DMS153 treated with DMSO at 0.1 percent for 48 hours (cell line): ENCODE measurements at regions not wholly inside any gene's neighbourhood (a gene's known extent, or its start where the extent isn't known, plus 50 kb on each side); places are given as distances from the start of the nearest gene placed in this dataset.
A peak's percentile ranks its signal among the peaks of the same experiment; 100 is the strongest.

Experiments used
- DNase-seq: peaks from one replicate; lab custom pipeline; 2025; ENCODE audit not compliant: unreplicated experiment; lab: John Stamatoyannopoulos, UW

GRCh38 chr16:49216593-49216992 is 65.0 kb downstream of the CBLN1 start:
- no peak for DNase-seq

DNA sequence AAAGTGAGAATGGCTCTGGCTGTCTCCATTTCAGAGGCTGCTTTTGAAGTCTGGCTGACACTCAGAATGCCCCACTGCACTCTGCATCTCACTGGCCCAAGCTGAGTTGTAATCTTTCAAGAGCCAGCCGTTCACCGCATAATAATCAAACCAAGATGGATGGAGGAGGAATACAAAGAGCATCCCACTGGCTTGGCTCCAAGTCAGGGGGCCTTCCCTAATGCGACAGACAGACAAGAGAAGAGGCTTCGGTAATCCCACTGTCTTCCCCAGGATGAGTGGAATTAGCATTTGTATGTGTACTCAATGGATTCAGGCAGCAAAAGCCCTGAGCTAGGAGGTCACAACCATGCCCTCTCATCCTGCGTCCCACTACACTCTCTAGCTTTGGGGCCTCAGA is 68.0 kb downstream of the CBLN1 start:
- no peak for DNase-seq

DNA sequence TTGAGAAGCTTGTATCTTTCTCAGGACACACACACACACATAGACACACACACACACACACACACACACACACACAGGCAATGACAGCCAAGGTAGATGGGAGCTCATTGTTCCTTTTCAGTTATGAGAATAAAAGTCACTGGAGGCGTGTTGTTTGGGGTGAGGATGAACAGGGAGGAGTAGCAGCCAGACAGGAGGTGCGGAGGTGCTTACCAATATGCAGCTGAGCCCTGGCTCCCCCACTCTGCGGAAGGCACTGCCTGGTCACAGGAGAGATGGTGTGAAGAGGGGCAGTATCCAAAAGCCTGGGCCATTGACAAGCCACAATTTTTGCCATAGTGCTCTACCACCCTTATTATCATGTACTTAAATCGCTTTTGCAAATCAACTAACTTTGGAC is 77.4 kb downstream of the CBLN1 start:
- no peak for DNase-seq

- DNase-seq: no peak
Measured at GRCh38 chr16:49203361-49203760, 78.3 kb downstream of the CBLN1 start.

GRCh38 chr16:49201118-49201517 is 80.5 kb downstream of the CBLN1 start:
- no peak for DNase-seq

DNA sequence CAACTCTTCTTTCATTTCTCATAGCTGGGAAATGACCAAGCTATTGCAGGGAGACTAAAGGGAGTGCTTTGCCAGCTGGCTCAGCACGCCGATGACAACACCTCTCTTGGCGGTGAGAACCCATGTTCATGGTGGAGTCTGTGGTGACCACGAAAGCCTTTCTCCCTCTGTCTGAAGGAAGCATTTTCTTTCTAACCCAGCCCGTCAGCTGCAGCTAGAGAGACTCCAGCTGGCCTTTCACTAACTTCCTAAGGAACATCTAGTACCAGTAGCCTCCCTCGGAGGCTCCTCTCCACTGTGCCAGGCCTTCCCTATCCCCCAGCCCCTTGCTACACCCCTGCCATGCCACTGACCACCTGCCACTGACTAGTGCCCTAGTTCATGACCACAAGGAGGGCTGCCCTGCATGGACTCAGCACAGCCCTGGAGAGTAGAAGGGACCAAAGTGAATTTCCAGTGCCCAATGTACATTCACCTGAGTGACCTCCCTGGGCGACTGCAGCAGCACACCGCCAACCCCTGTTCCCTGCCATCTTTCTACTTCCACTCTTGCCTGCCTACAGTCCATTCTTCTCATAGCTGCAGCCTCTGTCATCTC is 81.3 kb downstream of the CBLN1 start:
- DNase-seq: no peak

DNA sequence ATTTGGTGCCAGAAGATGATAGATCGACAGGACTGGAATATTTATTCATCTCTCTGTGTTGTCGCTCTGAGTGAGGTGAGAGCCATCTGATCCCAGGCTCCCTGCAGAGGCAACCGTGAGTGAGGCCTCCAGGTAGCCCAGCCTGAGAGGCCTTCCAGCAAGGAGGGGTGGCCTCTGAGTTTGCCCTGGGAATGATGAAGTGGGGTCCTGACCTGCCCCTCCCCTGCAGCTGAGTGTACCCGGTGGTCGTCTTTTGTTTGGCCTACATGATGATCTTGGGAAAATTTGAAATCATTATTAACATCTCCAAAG is 86.4 kb downstream of the CBLN1 start:
- no peak for DNase-seq

DNA sequence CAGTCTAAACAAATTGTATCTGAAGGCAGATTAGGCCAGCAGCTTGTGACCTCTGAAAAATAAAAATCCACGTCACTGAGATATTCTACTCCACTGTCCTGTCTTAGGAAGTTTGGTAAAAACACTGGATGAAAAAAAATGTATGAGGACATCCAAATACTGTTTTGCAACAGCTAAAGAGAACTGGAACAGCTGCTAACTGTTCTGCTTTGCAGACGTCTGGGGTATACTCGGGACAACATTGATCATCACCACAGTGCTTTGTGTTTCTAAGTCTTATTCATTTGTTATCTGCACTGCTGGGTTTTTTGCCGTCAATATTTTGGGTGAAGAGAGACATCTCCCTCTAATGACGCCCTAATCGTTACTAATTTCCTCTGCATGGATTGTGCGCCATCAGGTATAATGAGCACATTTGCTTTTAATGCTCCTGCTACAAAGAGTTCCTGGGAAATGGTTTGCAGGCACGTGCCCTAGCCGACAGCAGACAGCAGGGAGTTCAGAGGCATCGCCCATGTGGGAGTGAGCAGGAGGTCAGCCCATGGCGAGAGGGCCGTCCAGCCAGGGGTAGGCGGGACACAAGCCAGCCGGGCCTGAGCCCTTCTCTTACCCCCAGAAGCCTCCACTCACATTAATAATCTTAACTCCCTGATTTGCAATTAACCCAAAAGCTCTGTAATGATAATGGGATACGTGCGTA is 87.0 kb downstream of the CBLN1 start:
- no peak for DNase-seq

DNA sequence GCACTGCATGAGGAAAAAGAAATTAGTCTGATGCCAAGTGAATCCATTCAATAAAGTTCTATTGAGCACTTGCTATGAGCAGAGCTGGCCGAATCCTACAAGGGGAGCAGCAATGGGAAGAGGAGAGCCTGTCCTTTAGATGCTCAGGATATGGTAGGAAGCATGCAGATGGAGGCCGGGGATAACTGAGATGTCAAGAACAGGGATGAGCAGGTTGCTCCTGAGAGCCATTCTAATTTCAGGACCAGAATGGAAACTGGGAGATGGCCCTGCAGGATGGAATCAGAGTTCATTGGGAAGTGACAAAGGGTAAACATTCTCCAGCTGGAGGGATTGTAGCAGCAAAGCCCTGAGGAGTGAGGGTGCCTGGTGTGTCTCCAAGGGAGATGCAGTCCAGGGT is 88.0 kb downstream of the CBLN1 start:
- no peak for DNase-seq

DNA sequence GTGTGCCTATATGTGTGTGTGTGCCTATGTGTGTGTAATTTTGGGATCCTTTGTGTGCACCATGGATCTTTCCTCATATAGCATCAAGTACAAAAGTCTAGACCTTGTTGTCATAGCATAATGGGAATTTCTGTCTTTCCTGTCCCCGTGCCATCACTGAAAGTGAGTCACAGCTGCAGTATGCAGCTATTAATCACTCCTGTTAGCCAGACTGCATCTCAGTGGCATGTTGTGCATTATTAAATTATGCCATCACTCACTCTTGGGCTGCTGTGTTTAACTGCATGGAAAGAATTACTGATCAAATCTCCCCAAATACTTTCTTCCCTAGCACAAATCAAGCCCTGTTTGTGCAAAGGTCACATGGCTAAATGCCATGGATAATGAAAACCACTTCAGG is 92.4 kb downstream of the CBLN1 start:
- DNase-seq: no peak

- DNase-seq: peak; percentile 1
Measured at GRCh38 chr16:49183911-49184310, 97.7 kb downstream of the CBLN1 start.

- DNase-seq: peak; percentile 3
Measured at GRCh38 chr16:49181791-49182518, 99.7 kb downstream of the CBLN1 start.

- DNase-seq: no peak
Measured at GRCh38 chr16:49179714-49180330, 101.8 kb downstream of the CBLN1 start.

DNA sequence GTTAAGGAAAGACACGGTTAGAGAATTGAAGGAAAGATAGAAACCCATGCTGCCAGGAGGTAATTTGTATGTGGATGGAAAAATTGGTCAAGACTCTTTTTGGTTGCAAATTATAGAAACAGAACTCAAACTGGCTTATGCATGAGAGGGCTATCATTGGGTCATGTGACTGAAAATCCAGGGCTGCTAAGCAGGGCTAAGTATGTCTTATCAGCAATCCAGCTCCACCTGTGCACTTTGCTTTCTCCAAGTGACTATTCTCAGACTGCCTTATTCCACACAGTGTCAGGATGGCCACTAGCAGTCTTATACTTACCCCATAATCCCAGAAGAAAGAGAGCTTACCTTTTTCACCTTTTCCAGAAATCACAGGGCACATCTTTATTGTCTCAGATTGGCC is 113.5 kb downstream of the CBLN1 start:
- DNase-seq: no peak

DNA sequence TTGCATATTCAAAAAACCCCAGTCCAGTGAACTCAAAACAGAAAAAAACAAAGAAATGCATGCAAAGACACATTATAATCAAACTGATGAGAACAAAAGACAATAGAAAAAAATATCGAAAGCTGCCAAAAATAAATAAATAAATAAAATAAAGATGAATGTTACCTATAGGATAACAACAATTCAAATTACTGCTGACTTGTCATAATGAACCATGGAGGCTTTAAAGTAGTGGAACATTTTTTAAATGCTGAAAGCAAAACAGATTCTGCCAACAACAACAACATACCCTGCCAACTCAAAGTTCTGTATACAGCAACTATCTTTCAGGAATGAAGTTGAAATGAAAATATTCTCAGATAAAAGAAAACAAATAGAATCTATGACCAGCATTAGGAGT is 116.6 kb downstream of the CBLN1 start:
- no peak for DNase-seq

DNA sequence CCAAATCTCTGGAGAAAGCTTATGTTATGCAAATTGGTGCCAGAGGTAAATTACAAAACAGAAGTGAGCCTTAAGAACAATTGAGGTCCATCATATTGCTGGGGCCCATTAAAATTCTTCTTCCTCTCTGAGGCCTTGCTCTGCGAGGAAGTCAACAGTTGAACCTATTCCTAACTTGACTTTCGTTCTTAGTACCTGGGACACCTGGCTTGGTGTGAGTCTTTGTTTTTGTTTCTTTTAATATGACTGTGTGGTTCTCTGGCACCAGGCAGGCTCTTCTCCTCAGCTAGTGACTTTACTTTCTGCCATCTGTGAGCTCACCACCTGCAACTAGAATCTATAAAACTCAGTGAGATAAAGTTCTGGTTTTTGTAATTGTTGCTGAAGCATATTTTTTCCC is 120.4 kb downstream of the CBLN1 start:
- DNase-seq: no peak

- DNase-seq: no peak
Measured at GRCh38 chr16:49158029-49158642, 123.5 kb downstream of the CBLN1 start.

GRCh38 chr16:49150341-49150740 is 131.3 kb downstream of the CBLN1 start:
- no peak for DNase-seq

GRCh38 chr16:49148410-49148809 is 133.2 kb downstream of the CBLN1 start:
- DNase-seq: no peak

DNA sequence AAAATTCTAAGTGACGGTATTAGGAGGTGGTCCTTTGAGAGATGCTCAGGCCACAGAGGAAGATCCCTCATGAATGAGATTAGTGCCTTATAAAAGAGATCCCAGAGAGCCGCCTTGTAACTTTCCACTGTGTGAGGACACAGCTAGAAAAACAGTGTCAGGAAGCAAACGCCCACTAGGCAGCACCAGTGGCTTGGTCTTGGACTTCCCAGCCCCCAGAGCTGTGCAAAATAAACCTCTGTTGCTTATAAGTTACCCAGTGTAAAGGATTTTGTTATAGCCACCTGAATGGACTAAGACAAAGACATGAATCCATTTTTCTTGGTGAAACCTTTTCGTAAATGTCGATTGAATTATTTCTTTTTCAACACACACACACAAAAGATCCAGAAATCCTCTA is 141.0 kb downstream of the CBLN1 start:
- no peak for DNase-seq

GRCh38 chr16:49130397-49130796 is 151.2 kb downstream of the CBLN1 start:
- no peak for DNase-seq

GRCh38 chr16:49129935-49130334 is 151.7 kb downstream of the CBLN1 start:
- DNase-seq: no peak
